Neural cell (in vitro differentiated cells): ENCODE measurements at regions not wholly inside any gene's neighbourhood (a gene's known extent, or its start where the extent isn't known, plus 50 kb on each side); places are given as distances from the start of the nearest gene placed in this dataset.
"Not testable (repeated sequence)": the region's sequence is repeated elsewhere in the genome, so short reads cannot be mapped to it uniquely, and the experiment has no call there.

Experiments
- H2AFZ ChIP-seq: fragments of 200-600, 300-800 bp; sonication (generic), shearing (Covaris generic); 2 replicates; pipeline ENCODE4 v1.6.0; 2014; ENCODE audit warnings: low read depth, mild to moderate bottlenecking, antibody characterized with exemption, low read length, moderate library complexity
- H3F3A ChIP-seq: fragments of 200-600 bp; shearing (Covaris generic); 2 replicates; pipeline ENCODE4 v1.6.1; 2016; ENCODE audit warnings: mild to moderate bottlenecking, moderate library complexity, mixed read lengths, antibody characterized with exemption, low read length; ENCODE audit not compliant: insufficient read depth, poor library complexity, severe bottlenecking
- H3K27ac ChIP-seq: fragments of 200-600, 300-800 bp; sonication (generic), shearing (Covaris generic); 2 replicates; pipeline ENCODE4 v1.5.1; 2014; ENCODE audit warnings: mild to moderate bottlenecking, low read length, moderate library complexity
- H3K27me3 ChIP-seq: fragments of 300-800, 200-600 bp; sonication (generic), shearing (Covaris generic); 2 replicates; pipeline ENCODE4 v1.6.0; 2014; ENCODE audit warnings: mild to moderate bottlenecking, low read depth, low read length, moderate library complexity; ENCODE audit not compliant: insufficient read depth
- H3K36me3 ChIP-seq: fragments of 300-800, 200-600 bp; sonication (generic), shearing (Covaris generic); 2 replicates; pipeline ENCODE4 v1.5.1; 2014; ENCODE audit warnings: mild to moderate bottlenecking, antibody characterized with exemption, low read length, moderate library complexity; ENCODE audit not compliant: insufficient read depth
- H3K4me2 ChIP-seq: fragments of 300-800, 200-600 bp; sonication (generic), shearing (Covaris generic); 2 replicates; pipeline ENCODE4 v1.6.0; 2014; ENCODE audit warnings: mild to moderate bottlenecking, low read length
- H3K4me3 ChIP-seq: fragments of 300-800, 200-600 bp; sonication (generic), shearing (Covaris generic); 2 replicates; pipeline ENCODE4 v1.5.1; 2014; ENCODE audit warnings: mild to moderate bottlenecking, low read length, moderate library complexity
- H3K79me2 ChIP-seq: fragments of 200-600 bp; shearing (Covaris generic); replicated peaks from 2 replicates; pipeline ENCODE4 v1.6.0; 2014; ENCODE audit warnings: mild to moderate bottlenecking, low read length, moderate library complexity; ENCODE audit not compliant: insufficient read depth
- H3K9ac ChIP-seq: fragments of 300-800, 200-600 bp; sonication (generic), shearing (Covaris generic); 2 replicates; pipeline ENCODE4 v1.6.1; 2016; ENCODE audit warnings: mild to moderate bottlenecking, low read length, mixed read lengths
- H3K9me2 ChIP-seq: fragments of 200-600 bp; shearing (Covaris generic); 2 replicates; pipeline ENCODE4 v1.6.1; 2016; ENCODE audit warnings: mild to moderate bottlenecking, low read length, mixed read lengths; ENCODE audit not compliant: insufficient read depth
- H3K9me3 ChIP-seq: fragments of 200-600, 300-800 bp; sonication (generic), shearing (Covaris generic); 2 replicates; pipeline ENCODE4 v1.6.1; 2016; ENCODE audit warnings: mild to moderate bottlenecking, mixed run types, low read length, moderate library complexity, mixed read lengths
- H4K20me1 ChIP-seq: fragments of 200-600 bp; shearing (Covaris generic); 2 replicates; pipeline ENCODE4 v1.6.1; 2016; ENCODE audit warnings: mild to moderate bottlenecking, mixed run types; ENCODE audit not compliant: insufficient read depth
- EP300 ChIP-seq: fragments of 450-650 bp; conservative IDR thresholded peaks from 2 replicates; pipeline ENCODE4 v1.6.1; 2014; ENCODE audit warnings: antibody characterized with exemption, mild to moderate bottlenecking, moderate library complexity; ENCODE audit not compliant: poor library complexity, severe bottlenecking
- MXI1 ChIP-seq: fragments of 450-650 bp; conservative IDR thresholded peaks from 2 replicates; pipeline ENCODE4 v1.6.1; 2014; ENCODE audit warnings: antibody characterized with exemption, mild to moderate bottlenecking; ENCODE audit not compliant: poor library complexity, severe bottlenecking
- RAD21 ChIP-seq: fragments of 450-650 bp; conservative IDR thresholded peaks from 2 replicates; pipeline ENCODE4 v1.6.1; 2014; ENCODE audit warnings: antibody characterized with exemption, mild to moderate bottlenecking, moderate library complexity
- SMC3 ChIP-seq: fragments of 450-650 bp; conservative IDR thresholded peaks from 2 replicates; pipeline ENCODE4 v1.6.1; 2014; ENCODE audit warnings: antibody characterized with exemption, mild to moderate bottlenecking, moderate library complexity; ENCODE audit not compliant: poor library complexity
- TF ChIP-seq, protein P1 (sequence below): IDR thresholded peaks from 2 replicates; pipeline ENCODE4 v1.6.1; 2012; ENCODE audit warnings: borderline replicate concordance

DNA sequence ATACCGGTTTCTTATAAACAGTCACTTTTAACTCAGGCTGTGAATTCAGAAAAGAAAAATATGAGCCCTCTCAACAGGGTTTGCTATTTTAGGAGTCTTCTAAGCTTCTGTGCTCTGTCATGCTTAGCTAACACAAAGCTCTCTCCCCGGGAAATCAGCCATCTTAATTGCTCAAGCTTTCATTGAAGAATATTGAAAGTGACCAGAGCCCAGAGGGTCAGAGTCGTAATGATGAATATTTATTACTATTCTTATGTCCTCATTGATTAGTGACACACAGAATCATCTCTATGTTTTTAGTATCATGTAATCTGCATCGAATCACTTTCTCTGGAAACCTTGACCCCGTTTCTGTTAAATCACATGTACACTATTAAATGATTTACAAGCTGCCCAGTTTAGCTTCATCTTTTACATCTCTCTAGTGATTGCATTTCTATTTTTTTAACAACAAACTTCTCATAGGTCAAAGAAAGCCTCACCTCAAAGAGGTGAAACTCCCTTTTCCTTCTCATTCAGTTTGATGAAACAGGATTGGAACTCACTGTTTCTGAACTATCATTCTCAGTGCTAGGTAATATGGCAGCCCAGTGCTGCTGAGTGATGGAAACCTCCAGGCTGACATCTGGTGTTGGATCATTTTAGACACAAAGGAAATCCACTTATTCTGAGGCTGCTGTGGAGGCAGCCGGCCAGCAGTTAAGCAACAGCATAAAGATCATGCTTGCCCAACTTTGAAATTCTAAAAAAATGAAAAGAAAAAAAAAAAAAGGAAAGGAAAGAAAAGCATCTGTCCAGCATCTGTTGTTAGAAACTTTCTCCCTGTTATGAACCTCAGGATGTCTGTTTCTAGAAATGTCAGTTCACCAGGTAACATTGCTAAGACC, 96.3 kb downstream of the RFPL4B start:
- Histone ChIP-seq H3K9me2 (no peaks in the 10 kb centered on the region), H3K9me3 (no peaks in the 10 kb centered on the region), H3K4me3 (no peak overlapping the region), H4K20me1 (no peaks in the 10 kb centered on the region), H3K36me3 (no peaks in the 10 kb centered on the region), H3F3A (no peaks in the 10 kb centered on the region), H3K4me2 (no peak overlapping the region), H2AFZ (no peak overlapping the region), H3K27me3 (no peaks in the 10 kb centered on the region), H3K9ac (no peak overlapping the region), H3K79me2 (no peaks in the 10 kb centered on the region), H3K27ac (no peak overlapping the region)
- TF ChIP-seq SMC3 (no peak), RAD21 (no peak), MXI1 (no peak)
- TF ChIP-seq, protein P1, sequence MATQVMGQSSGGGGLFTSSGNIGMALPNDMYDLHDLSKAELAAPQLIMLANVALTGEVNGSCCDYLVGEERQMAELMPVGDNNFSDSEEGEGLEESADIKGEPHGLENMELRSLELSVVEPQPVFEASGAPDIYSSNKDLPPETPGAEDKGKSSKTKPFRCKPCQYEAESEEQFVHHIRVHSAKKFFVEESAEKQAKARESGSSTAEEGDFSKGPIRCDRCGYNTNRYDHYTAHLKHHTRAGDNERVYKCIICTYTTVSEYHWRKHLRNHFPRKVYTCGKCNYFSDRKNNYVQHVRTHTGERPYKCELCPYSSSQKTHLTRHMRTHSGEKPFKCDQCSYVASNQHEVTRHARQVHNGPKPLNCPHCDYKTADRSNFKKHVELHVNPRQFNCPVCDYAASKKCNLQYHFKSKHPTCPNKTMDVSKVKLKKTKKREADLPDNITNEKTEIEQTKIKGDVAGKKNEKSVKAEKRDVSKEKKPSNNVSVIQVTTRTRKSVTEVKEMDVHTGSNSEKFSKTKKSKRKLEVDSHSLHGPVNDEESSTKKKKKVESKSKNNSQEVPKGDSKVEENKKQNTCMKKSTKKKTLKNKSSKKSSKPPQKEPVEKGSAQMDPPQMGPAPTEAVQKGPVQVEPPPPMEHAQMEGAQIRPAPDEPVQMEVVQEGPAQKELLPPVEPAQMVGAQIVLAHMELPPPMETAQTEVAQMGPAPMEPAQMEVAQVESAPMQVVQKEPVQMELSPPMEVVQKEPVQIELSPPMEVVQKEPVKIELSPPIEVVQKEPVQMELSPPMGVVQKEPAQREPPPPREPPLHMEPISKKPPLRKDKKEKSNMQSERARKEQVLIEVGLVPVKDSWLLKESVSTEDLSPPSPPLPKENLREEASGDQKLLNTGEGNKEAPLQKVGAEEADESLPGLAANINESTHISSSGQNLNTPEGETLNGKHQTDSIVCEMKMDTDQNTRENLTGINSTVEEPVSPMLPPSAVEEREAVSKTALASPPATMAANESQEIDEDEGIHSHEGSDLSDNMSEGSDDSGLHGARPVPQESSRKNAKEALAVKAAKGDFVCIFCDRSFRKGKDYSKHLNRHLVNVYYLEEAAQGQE: no peak

DNA sequence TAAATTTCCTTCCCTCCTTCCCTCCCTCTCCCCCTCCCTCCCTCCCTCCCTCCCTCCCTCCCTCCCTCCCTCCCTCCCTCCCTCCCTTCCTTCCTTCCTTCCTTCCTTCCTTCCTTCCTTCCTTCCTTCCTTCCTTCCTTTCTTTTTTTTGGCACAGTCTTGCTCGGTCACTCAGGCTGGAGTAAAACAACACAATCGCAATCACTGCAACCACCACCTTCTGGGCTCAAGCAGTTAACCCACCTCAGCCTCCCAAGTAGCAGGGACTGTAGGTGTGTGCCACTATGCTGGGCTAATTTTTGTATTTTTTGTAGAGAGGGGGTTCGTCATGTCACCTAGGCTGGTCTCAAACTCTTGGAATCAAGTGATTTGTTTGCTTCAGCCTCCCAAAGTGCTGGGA, 101.7 kb downstream of the RFPL4B start:
- not testable (repeated sequence) for H3K9me3 ChIP-seq, H3F3A ChIP-seq, H4K20me1 ChIP-seq, H3K36me3 ChIP-seq, H3K27me3 ChIP-seq, H3K9me2 ChIP-seq, H3K9ac ChIP-seq, H3K4me2 ChIP-seq, H3K4me3 ChIP-seq, H3K27ac ChIP-seq, H3K79me2 ChIP-seq, H2AFZ ChIP-seq

GRCh38 chr6:112450663-112451062, 103.5 kb downstream of the RFPL4B start:
- no peak overlapping the region for H3K4me2 ChIP-seq
- no peak overlapping the region for H2AFZ ChIP-seq
- H3K9me2 ChIP-seq: no peaks in the 10 kb centered on the region
- no peaks in the 10 kb centered on the region for H4K20me1 ChIP-seq
- no peaks in the 10 kb centered on the region for H3K79me2 ChIP-seq
- no peak overlapping the region for H3K27ac ChIP-seq
- no peak overlapping the region for H3K9ac ChIP-seq
- H3K9me3 ChIP-seq: no peaks in the 10 kb centered on the region
- no peak overlapping the region for H3K4me3 ChIP-seq
- H3F3A ChIP-seq: no peaks in the 10 kb centered on the region
- H3K27me3 ChIP-seq: no peaks in the 10 kb centered on the region
- H3K36me3 ChIP-seq: no peaks in the 10 kb centered on the region
- no peak for TF ChIP-seq MXI1
- TF ChIP-seq, protein P1: no peak
- no peak for TF ChIP-seq RAD21
- no peak for TF ChIP-seq EP300
- TF ChIP-seq SMC3: no peak
